ENCODE measurements at regions not wholly inside any gene's neighbourhood (a gene's known extent, or its start where the extent isn't known, plus 50 kb on each side); places are given as distances from the start of the nearest gene placed in this dataset.

DNA sequence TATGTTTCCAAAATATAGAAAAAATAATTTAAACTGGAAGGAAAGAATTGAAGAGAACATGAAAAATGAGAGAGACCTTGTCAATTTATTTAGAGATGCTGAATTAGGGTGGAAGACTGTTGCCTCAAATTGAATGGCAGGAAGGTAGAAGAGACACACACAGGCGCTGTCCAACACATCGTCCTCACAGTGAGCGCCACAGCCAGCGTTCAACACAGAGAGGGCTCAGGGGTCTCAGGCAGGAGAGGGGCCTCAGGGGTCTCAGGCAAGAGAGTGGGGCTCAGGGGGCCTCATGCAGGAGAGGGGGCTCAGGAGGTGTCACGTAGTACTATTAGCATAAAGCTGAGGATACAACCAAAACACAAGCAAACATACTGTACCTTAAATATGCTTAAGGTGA lies 65.7 kb downstream of the TMEM18 start:
- no peak for DNase-seq

- no peak for DNase-seq
Measured at GRCh38 chr2:610491-610890, 66.7 kb downstream of the TMEM18 start.

DNA sequence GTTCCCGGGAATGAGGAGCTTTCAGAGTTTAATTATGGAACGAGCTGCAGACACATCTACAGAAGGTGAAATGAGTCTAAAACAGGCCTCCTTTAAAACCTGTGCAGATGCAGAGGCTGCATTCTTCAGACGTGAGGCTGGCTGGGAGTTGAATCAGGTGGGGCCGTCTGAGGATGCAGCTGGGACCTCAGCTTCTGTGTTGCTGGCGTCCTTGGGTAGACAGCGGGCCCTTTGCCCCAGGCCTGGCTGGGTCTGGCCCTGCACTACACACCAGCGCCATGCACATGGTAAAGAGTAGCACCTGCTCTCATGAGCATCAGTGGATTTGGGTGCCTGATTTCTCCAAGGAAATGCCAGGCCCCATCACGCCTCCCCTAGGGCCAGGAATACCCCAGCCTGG lies 67.3 kb downstream of the TMEM18 start:
- no peak for DNase-seq

DNA sequence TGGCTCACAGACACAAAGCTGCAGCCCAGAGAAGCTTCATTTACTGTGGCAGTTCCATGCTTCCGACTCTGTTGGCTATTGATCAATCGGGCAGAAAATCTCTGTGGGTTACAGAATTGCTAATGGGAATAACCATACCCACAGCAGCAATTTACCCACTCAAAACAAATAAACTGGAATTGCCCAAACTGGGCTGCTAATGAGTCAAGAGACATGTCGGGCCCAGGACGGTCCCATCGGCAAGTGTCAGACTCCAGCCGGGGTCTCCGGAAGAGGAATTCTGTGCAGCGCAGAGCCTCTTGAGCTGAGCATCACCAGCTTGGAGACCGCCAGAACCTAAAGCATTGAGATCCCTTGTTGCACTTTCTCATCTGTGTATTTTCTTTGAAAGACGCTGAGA lies 67.8 kb downstream of the TMEM18 start:
- no peak for DNase-seq

- DNase-seq, result no peak
Measured at GRCh38 chr2:608711-609110, 68.5 kb downstream of the TMEM18 start.

- DNase-seq, result no peak
Measured at GRCh38 chr2:608297-608696, 68.9 kb downstream of the TMEM18 start.

DNA sequence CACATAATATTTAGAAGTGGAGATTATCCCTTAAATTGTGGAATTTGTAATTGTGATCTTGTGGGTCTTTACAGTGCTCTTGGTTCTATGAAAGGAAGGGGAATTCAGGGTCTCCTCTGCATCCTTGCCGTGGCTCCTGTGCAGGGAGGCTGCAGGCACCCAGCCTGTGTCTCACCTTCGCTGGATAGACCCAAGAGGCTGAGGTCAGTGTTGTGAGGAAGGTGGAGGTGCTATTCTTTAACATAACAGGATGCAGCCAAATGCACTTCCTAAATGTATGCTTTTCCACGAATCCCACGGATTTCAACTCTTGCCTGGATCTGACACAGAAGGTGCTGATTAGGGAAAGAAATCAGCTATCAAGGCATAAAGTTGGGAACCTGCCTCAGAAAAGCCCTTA lies 69.5 kb downstream of the TMEM18 start:
- DNase-seq, result no peak

- DNase-seq, result no peak
Measured at GRCh38 chr2:607172-607571, 70.0 kb downstream of the TMEM18 start.

DNA sequence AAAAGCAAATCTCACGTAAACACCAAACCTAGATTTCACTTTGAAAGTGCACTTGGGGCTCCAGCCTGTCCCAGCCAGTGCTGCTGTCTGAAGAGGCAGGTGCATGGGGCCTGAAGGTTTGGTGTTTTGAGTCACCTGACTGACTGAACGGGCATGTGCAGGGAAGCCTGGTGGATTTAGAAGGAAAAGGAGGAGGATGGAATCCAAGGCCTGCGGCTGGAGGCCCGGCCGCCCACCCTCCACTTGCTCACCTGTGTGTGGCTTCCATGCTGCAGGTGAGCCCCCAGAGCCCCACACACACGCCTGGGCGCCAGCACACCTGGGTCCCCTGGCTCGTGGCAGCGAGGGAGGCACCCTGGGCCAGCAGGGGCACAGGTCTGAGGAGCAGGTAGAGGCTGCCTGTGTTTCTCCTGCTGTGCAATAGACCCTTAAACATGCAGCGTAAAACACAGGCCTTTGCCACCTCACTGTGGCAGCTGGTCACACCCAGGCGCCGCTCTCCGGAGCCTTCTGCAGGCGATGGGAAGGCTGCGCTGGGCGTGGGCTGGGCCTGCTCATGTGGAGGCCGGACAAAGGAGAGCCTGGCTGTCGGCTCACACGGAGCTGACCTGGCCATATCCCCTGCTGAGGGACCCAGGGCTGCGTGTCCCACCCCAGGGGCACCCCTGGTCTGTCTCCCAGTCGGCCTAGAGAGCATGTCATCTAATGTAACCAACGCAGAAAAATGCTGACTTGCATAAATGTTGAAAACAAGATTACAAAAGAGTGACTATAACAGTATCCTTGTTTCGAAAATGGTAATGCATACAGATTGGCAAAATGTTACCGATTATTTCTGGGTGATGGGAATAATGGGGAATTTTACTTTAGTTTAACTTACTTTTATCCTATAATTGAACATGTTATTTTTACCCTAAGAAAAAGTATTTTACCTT lies 71.3 kb downstream of the TMEM18 start:
- no peak for DNase-seq

DNA sequence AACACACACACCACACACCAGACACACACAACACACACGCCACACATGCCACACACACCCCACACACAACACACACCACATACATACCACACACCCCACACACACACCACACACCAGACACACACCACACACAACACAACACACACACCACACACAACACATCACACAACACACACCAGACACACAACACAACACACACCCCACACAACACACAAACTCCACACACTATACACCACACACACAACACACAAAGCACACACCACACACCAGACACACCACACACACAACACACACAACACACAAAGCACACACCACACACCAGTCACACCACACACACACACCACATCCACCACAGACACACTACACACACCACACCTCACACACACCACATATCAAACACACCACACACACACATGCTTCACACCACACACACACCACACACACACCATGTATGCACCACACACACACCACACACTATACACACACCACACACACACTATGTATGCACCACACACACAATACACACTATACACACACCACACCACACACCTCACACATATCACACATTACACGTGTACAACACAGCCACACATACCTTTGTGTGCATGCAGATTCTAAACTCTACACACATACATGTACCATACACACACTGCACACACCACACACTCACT lies 72.2 kb downstream of the TMEM18 start:
- DNase-seq, result no peak

DNA sequence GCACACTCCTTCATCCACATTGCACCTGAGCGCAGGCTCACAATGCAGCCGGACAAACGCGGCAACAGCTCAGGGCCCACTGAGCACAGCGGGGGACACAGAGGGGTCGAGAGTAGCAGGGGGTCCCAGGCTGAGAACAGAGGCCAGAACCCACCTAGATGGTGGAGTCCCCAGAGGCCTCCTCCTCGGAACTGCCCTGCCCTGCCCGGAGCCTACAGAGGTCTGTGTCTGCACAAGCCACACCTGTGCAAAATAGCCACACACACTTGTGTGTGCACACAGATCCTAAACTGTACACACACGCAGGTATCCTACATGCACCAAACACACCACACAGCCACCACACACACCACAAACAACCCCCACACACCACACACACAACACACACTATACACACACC lies 72.8 kb downstream of the TMEM18 start:
- DNase-seq, result no peak

- DNase-seq, result no peak
Measured at GRCh38 chr2:603869-604268, 73.3 kb downstream of the TMEM18 start.

DNA sequence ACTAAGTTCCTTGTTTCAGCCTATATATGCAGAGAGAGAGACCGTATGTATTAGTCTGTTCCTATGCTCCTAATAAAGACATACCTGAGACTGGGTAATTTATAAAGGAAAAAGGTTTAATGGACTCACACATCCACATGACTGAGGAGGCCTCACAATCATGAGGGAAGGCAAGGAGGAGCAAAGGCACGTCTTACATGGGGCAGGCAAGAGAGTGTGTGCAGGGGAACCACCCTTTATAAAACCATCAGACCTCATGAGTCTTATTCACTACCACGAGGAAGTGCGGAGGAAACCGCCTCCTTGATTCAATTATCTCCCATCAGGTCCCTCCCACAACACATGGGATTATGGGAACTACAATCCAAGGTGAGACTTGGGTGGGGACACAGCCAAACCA lies 73.8 kb downstream of the TMEM18 start:
- no peak for DNase-seq

DNA sequence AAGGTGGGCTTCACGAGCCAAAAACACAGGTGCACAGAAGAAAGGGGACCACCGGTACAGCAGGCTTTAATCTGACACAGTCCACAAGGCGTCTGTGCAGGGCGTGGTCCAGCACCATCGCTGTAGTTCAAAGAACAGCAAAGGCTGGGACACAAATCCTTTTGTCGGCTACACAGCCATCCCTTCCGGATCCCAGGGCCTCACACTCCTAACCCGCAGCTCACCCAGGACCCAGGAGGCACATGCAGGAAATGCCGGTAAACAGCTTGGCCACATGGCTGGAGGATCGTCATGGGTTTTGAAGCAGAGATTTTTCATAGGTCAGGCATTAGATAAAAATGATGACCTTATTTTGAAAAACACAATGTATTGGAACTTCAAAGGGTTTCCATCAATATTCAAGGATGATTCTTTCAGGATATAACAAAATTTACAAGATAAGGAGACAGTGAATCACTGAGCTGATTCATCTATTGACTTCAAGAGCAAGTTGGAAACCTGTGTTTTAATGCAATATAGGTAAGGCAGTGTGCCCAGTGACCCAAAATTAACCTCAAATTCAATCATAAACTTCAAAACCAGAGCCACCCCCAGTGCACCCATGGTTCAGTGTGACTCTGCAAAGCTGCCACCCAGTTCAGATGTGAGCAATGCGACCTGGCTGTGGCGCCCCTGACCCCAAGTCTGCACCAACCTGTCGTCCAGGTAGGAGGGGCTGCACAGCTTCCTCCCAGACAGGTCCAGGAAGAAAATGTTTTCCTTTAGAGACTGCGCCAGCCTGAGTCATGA lies 74.4 kb downstream of the TMEM18 start:
- no peak for DNase-seq

DNA sequence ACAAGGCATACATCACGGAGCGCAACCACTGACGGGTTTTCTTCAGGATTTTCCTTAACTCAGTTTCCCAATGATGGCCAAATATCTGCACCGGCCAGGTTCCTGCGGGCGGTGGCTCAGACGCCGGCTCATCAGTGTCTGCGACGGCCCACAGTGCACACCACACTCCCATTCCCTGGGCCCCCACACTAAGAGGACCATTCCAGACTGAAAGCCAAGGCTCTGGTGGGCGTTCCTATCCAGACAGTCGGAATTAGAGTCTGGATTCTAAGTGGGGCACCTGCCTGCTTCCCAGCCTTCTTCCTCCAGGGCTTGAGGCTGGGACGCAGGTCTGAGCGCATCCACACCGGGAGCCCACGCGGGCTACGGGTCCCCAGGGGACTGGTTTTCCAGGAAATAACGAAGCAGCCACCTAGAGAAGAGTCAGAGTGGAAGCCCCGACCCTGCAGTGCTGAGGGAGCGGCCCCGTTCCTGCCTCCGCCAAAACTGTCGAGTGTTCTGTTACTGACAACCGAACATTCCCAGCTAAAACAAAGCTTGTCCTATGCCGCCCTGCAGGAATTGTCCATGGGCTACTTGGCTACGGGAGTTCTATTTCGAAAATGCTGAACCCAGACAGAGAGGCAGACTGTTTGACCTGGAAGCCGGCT lies 75.3 kb downstream of the TMEM18 start:
- DNase-seq, result no peak

- DNase-seq, result no peak
Measured at GRCh38 chr2:601387-601698, 75.9 kb downstream of the TMEM18 start.

GRCh38 chr2:600542-601386 lies 76.4 kb downstream of the TMEM18 start:
- no peak for DNase-seq

GRCh38 chr2:599601-600000 lies 77.6 kb downstream of the TMEM18 start:
- DNase-seq, result no peak

GRCh38 chr2:598058-598802 lies 79.0 kb downstream of the TMEM18 start:
- DNase-seq, result no peak

DNA sequence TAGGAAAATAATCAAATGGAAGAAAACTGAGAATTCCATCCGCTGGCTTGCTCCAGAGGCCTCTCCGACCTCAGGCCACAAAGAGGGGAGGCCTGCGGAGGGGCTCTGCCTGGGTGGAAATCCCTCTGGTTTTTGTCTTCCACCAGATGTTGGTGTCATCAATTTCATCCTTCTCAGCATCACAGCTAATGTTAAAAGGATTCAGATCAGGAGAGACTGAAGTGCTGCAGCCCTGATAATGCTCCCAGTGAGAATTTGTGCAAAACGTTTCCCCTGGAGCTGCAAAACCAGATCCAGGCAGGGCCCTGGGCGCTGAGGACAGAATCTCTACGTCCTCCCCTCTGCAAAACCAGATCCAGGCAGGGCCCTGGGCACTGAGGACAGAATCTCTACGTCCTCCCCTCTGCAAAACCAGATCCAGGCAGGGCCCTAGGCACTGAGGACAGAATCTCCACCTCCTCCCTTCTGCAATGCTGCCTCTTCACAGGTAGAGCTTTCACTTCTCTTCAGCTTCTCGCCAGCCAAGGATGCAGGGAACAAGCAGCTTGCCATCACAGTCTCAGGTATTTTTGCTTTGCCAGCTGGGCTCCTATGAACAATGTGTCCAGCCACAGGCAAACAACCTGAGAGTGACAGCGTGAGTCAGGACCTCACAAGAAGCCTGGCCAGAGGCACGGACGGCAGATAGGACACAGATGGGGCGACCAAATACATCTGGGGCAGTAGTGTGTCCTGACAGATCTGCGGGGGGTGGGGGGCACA lies 81.2 kb downstream of the TMEM18 start:
- no peak for DNase-seq

Measured in activated CD4-positive, CD25-positive, alpha-beta regulatory T cell treated with anti-CD3 and anti-CD28 coated beads, Interleukin-2, amount 50 U/mL, for 72 hours (primary cell).